Choroid plexus epithelial cell (primary cell): ENCODE measurements at regions not wholly inside any gene's neighbourhood (a gene's known extent, or its start where the extent isn't known, plus 50 kb on each side); places are given as distances from the start of the nearest gene placed in this dataset.

ENCODE experiments used
- DNase-seq: peaks from one replicate; pipeline ENCODE4 v3.0.0-alpha.2; 2010; ENCODE audit warnings: low read depth
- H3K4me3 ChIP-seq: 2 replicates; pipeline ENCODE4 v1.5.1; 2011; ENCODE audit warnings: low read depth, mild to moderate bottlenecking, control low read depth, low read length, moderate library complexity
- CTCF ChIP-seq: conservative IDR thresholded peaks from 2 replicates; pipeline ENCODE4 v1.5.1; 2011; ENCODE audit warnings: low read depth, mild to moderate bottlenecking, control low read depth, inconsistent platforms, low read length, moderate library complexity

GRCh38 chr15:38921471-38921870 lies 356.9 kb upstream of the RASGRP1 start:
- no peak for TF ChIP-seq CTCF
- H3K4me3 ChIP-seq = no peak overlapping the region
- no peak for DNase-seq

GRCh38 chr15:38928431-38928830 lies 363.8 kb upstream of the RASGRP1 start:
- no peak for DNase-seq
- H3K4me3 ChIP-seq = no peak overlapping the region
- no peak for TF ChIP-seq CTCF

GRCh38 chr15:38930851-38931572 lies 366.4 kb upstream of the RASGRP1 start:
- no peak for TF ChIP-seq CTCF
- H3K4me3 ChIP-seq = no peak overlapping the region
- peak; percentile 76 for DNase-seq

- DNase-seq = peak; percentile 61
- no peak for TF ChIP-seq CTCF
- no peak overlapping the region for H3K4me3 ChIP-seq
These were observed 376.9 kb upstream of the RASGRP1 start for GRCh38 chr15:38941399-38941953.

- TF ChIP-seq CTCF = no peak
These were observed 379.9 kb upstream of the RASGRP1 start for GRCh38 chr15:38944536-38944935.

GRCh38 chr15:38945551-38946298 lies 381.1 kb upstream of the RASGRP1 start:
- DNase-seq = no peak
- no peak overlapping the region for H3K4me3 ChIP-seq
- TF ChIP-seq CTCF = no peak

More at GRCh38 chr15:38944536-38944935, 379.9 kb upstream of the RASGRP1 start:
- DNase-seq = no peak
- H3K4me3 ChIP-seq = no peak overlapping the region
